OCI-LY1 (cell line): ENCODE measurements at regions not wholly inside any gene's neighbourhood (a gene's known extent, or its start where the extent isn't known, plus 50 kb on each side); places are given as distances from the start of the nearest gene placed in this dataset.

Experiments used
- CTCF ChIP-seq: fragments of 200-600 bp; sonication (generic), shearing (Covaris generic); IDR thresholded peaks from 2 replicates; pipeline ENCODE4 v1.5.1; 2017; ENCODE audit warnings: mild to moderate bottlenecking, antibody characterized with exemption, low read length, moderate library complexity, mixed read lengths
- EZH2 ChIP-seq: fragments of 200-600 bp; sonication (generic), shearing (Covaris generic); IDR thresholded peaks from 2 replicates; pipeline ENCODE4 v1.8.0; 2017; ENCODE audit warnings: borderline replicate concordance, mixed run types, mild to moderate bottlenecking, antibody characterized with exemption, low read length, moderate library complexity, mixed read lengths

GRCh38 chr11:50220651-50221050, 188.0 kb downstream of the OR4C45 start:
- TF ChIP-seq CTCF (no peak), EZH2 (no peak)
